ENCODE measurements at regions not wholly inside any gene's neighbourhood (a gene's known extent, or its start where the extent isn't known, plus 50 kb on each side); places are given as distances from the start of the nearest gene placed in this dataset.

DNA sequence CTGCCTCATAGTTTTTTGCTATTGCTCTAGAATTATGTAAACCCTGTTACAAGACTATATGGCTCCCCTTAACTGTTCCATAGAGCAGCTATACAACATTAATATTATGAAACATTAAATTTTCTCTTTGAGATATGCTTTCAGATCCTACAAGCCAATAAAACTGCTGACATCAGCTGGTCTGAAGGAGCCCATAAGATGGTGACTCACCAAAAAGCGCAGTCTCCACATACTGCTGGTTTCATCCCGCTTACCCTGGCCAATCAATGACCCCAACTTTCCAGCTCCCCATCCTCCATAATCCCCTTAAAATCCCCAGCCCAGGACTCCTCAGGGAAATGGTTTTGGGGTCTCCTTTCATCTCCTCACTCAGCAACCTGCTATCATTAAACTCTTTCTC is 172.7 kb downstream of the NSG2 start:
- TF ChIP-seq, protein P1, sequence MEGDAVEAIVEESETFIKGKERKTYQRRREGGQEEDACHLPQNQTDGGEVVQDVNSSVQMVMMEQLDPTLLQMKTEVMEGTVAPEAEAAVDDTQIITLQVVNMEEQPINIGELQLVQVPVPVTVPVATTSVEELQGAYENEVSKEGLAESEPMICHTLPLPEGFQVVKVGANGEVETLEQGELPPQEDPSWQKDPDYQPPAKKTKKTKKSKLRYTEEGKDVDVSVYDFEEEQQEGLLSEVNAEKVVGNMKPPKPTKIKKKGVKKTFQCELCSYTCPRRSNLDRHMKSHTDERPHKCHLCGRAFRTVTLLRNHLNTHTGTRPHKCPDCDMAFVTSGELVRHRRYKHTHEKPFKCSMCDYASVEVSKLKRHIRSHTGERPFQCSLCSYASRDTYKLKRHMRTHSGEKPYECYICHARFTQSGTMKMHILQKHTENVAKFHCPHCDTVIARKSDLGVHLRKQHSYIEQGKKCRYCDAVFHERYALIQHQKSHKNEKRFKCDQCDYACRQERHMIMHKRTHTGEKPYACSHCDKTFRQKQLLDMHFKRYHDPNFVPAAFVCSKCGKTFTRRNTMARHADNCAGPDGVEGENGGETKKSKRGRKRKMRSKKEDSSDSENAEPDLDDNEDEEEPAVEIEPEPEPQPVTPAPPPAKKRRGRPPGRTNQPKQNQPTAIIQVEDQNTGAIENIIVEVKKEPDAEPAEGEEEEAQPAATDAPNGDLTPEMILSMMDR (IDR thresholded peaks at IDR 0.05; ENCODE audit: low read depth, low read length, missing input control): no peak
- TF ChIP-seq JUND (IDR thresholded peaks at IDR 0.05) (no peak), RXRA (IDR thresholded peaks at IDR 0.05) (no peak), ZBTB33 (IDR thresholded peaks at IDR 0.05) (no peak), SP1 (IDR thresholded peaks at IDR 0.05) (no peak), MAX (IDR thresholded peaks at IDR 0.05) (no peak), FOXA1 (IDR thresholded peaks at IDR 0.05) (no peak), YY1 (IDR thresholded peaks at IDR 0.05) (no peak), TAF1 (conservative IDR thresholded peaks at IDR 0.05) (no peak), ATF3 (IDR thresholded peaks at IDR 0.05) (no peak), GABPA (IDR thresholded peaks at IDR 0.05 in 1 of 2, conservative IDR thresholded peaks at IDR 0.05 in 1 of 2) (no peak), FOXA2 (IDR thresholded peaks at IDR 0.05) (no peak), REST (IDR thresholded peaks at IDR 0.05) (no peak), HNF4G (IDR thresholded peaks at IDR 0.05) (no peak)
